Fibroblast of skin of scalp (primary cell): ENCODE measurements at regions not wholly inside any gene's neighbourhood (a gene's known extent, or its start where the extent isn't known, plus 50 kb on each side); places are given as distances from the start of the nearest gene placed in this dataset.
A peak's percentile ranks its signal among the peaks of the same experiment; 100 is the strongest.

Source experiments
- DNase-seq: peaks from one replicate; pipeline ENCODE4 v3.0.0-alpha.2; 2013

GRCh38 chr21:19256934-19257660, 853.5 kb upstream of the TMPRSS15 start:
- no peak for DNase-seq

GRCh38 chr21:19261731-19262376, 858.3 kb upstream of the TMPRSS15 start:
- no peak for DNase-seq

- DNase-seq: no peak
Observed at GRCh38 chr21:19266636-19267035, 863.1 kb upstream of the TMPRSS15 start.

- DNase-seq: no peak
Observed at GRCh38 chr21:19268686-19269085, 865.1 kb upstream of the TMPRSS15 start.

GRCh38 chr21:19275065-19275464, 871.5 kb upstream of the TMPRSS15 start:
- no peak for DNase-seq

- no peak for DNase-seq
Observed at GRCh38 chr21:19276665-19277064, 873.1 kb upstream of the TMPRSS15 start.

GRCh38 chr21:19286876-19287275, 883.3 kb upstream of the TMPRSS15 start:
- DNase-seq: no peak

GRCh38 chr21:19290328-19290727, 886.7 kb upstream of the TMPRSS15 start:
- DNase-seq: no peak

GRCh38 chr21:19320291-19320690, 916.7 kb upstream of the TMPRSS15 start:
- DNase-seq: no peak

GRCh38 chr21:19321688-19322087, 918.1 kb upstream of the TMPRSS15 start:
- DNase-seq: peak; percentile 28

GRCh38 chr21:19322360-19322759, 918.8 kb upstream of the TMPRSS15 start:
- peak; percentile 1 for DNase-seq

GRCh38 chr21:19326531-19327319, 923.1 kb upstream of the TMPRSS15 start:
- DNase-seq: no peak

GRCh38 chr21:19328954-19329353, 925.4 kb upstream of the TMPRSS15 start:
- no peak for DNase-seq

GRCh38 chr21:19340303-19340702, 936.7 kb upstream of the TMPRSS15 start:
- DNase-seq: no peak

GRCh38 chr21:19340954-19341353, 937.4 kb upstream of the TMPRSS15 start:
- no peak for DNase-seq

GRCh38 chr21:19343711-19344110, 940.1 kb upstream of the TMPRSS15 start:
- no peak for DNase-seq

- DNase-seq: no peak
Observed at GRCh38 chr21:19350286-19350685, 946.7 kb upstream of the TMPRSS15 start.

GRCh38 chr21:19353256-19353655, 949.7 kb upstream of the TMPRSS15 start:
- no peak for DNase-seq

GRCh38 chr21:19368944-19369343, 965.4 kb upstream of the TMPRSS15 start:
- DNase-seq: no peak

- DNase-seq: no peak
Observed at GRCh38 chr21:19392390-19392789, 988.8 kb upstream of the TMPRSS15 start.

- DNase-seq: no peak
Observed at GRCh38 chr21:19400223-19400770, 996.7 kb upstream of the TMPRSS15 start.

- DNase-seq: no peak
Observed at GRCh38 chr21:19402870-19403269, 999.3 kb upstream of the TMPRSS15 start.

- DNase-seq: no peak
Observed at GRCh38 chr21:19405326-19405725, 1001.7 kb upstream of the TMPRSS15 start.
